Omental fat pad (tissue), 3 donors: ENCODE measurements at regions not wholly inside any gene's neighbourhood (a gene's known extent, or its start where the extent isn't known, plus 50 kb on each side); places are given as distances from the start of the nearest gene placed in this dataset.

Experiments
- ATAC-seq: fragments of 150-250 bp; one replicate; pipeline ENCODE4 v1.9.1; 2016; ENCODE audit warnings: mild to moderate bottlenecking, moderate library complexity; ENCODE audit not compliant: low FRiP score
- DNase-seq: peaks from one replicate; pipeline ENCODE4 v3.0.0-alpha.2; 2019; ENCODE audit warnings: low spot score
- CTCF ChIP-seq, 3 donors: fragments of 450-650 bp; IDR thresholded peaks; one replicate each; pipeline ENCODE4 v1.5.1; 2016 to 2017; ENCODE audit warnings: antibody characterized with exemption in 3 of 3, mild to moderate bottlenecking in 3 of 3, moderate library complexity in 2 of 3

DNA sequence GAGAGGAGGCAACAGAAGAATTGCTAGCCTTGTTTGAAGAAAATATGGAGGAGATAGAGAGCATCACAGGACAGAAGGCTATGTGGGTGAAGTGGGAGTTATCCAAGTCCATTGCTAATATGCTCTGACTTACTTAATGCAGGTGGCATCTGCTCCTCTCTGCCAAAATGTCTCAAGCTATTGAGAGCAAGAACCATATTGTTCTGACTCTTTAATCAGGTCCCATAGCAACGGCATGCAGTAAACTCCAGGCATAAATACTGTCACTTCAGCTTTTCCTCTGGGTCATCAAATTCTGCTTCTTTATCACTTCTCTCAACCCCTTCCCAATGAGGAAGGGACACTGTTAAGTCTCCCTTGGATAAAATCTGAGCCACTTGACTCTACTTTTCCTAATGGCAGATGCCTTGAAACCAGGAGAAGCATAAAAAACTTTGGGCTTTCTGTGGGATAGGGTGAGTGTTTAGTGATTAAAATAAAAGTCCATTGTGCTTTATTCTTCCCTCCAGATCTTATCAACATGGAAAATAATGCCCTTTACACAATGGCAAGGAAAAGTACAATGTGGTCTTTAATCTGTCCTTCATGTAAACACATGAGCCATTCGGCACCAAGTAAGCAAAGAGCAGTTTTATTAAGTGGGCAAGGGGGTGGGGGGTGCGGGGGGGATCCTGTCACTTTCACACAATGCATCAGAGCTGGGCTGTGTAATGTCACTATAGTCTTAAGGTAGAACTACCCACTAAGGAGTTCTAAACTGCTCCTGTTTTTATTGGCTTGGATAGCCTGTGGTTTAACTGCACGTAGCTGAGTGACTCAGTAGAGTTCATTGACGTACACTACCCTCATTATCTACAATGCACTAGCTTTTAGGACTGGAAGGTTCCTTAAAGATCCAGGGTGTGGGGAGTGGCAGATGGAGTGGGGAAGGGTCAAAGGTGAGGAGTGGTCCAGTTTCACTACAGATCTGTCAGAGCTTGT lies 71.0 kb upstream of the TARS1 start:
- DNase-seq, result no peak
- ATAC-seq, result no peak
- no peak for TF ChIP-seq CTCF (IDR thresholded peaks at IDR 0.05)

DNA sequence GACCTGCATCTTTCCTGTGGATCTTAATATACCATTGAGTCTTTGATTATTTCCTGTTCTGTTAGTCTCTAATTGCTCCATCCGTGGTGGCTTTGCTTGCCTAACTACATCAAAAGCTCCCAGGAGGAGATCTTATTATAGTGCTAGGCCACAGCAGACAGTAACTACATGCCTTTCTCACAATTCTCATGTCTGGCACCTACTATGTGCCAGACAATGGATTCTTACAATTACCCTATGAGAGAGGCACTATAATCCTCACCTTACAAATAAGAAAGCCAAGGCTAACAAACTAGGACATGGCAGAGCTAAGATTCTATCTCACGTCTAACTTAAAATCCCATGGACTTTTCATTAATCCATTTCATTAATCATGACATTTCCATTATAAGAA lies 70.3 kb upstream of the TARS1 start:
- no peak for DNase-seq
- no peak for TF ChIP-seq CTCF (IDR thresholded peaks at IDR 0.05)
- ATAC-seq, result no peak

DNA sequence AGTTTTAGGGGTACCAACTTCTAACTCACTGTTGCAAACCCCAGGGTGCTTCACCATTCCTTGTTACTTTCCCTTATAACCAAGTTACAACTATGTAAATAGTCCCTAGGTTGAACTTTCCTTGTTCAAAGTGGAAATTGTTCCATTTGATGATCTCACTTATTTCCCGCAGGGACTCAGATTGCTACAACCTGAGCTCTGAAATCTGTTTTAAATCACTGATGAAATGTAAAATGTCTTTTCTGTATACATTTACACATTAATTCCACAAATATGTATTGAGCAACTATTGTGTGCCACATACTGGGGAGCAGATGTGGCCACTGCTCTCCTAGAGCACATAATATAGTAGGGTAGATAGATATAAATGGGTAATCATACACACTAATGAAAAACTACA lies 69.1 kb upstream of the TARS1 start:
- TF ChIP-seq CTCF (IDR thresholded peaks at IDR 0.05), result no peak
- ATAC-seq (no peak), DNase-seq (no peak)

- no peak for TF ChIP-seq CTCF (IDR thresholded peaks at IDR 0.05)
- DNase-seq, result no peak
- no peak for ATAC-seq
These were observed 67.9 kb upstream of the TARS1 start for GRCh38 chr5:33372721-33373472.

DNA sequence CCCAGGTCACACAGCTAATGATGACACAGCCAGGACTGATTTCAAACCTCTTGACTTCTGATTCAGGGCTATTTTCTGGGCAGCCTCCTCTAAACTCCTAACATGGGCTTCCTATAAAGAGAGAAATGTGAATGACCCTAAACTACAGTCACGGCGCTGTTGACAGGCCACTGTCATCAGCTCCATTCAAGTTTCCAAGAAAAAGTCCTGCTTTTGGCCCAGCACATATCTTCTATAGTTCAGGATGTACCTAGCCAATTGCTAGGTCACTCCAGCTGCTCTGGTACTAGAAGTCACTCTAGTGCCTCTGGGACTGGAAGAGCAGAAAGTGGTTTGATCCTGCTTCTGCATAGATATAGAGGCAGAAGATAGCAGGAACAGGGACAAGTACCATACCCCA lies 64.9 kb upstream of the TARS1 start:
- no peak for DNase-seq
- no peak for TF ChIP-seq CTCF (IDR thresholded peaks at IDR 0.05)
- no peak for ATAC-seq

DNA sequence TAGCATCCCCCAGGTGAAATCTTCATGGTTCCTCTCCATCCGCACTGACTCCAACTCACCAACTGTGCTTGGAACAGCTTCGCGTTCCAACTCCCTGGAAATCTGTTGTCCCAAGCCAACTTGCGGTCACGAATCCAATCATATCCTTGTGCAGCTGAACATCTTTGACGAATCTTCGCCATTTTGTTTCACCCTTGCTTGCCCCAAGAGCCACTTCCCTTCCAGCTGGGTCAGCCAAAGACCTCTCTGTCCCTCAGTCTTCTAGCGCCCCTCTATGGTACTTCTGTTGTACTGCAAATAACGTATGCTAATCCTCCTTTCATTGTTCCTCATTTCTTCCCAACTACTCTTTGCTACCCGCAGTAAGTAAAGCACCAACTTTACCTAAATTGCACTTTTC lies 61.0 kb upstream of the TARS1 start:
- ATAC-seq (no peak), DNase-seq (no peak)
- no peak for TF ChIP-seq CTCF (IDR thresholded peaks at IDR 0.05)
